Endothelial cell of umbilical vein (primary cell): ENCODE measurements at regions not wholly inside any gene's neighbourhood (a gene's known extent, or its start where the extent isn't known, plus 50 kb on each side); places are given as distances from the start of the nearest gene placed in this dataset.

Experiments
- BruUV-seq: library from RNA; stranded (reverse); fragments of 400-500 nt; replicated peaks from 2 replicates; lab custom pipeline; 2021; lab: Mats Ljungman, UMichigan
- CTCF ChIA-PET: fragments of 300-600, 350-600 bp; sonication (Branson Sonifier 250); formaldehyde crosslinking; loops from one replicate; lab custom pipeline; 2021; ENCODE audit warnings: antibody characterized with exemption, inconsistent platforms; lab: Charles Lee
- POLR2A ChIA-PET: fragments of 300-600, 350-600 bp; sonication (Branson Sonifier 250); formaldehyde crosslinking; loops from one replicate; lab custom pipeline; 2021; ENCODE audit warnings: antibody characterized with exemption, inconsistent platforms; lab: Charles Lee
- DNase-seq: peaks from one replicate; pipeline ENCODE4 v3.0.0-alpha.2; 2011; ENCODE audit warnings: low read depth, low spot score
- FAIRE-seq: peaks from 2 replicates; lab custom pipeline; 2011; peaks lifted over from hg19 to GRCh38; lab: Jason Lieb, UNC
- H2AFZ ChIP-seq: 2 replicates; pipeline ENCODE4 v1.6.0; 2012; ENCODE audit warnings: low read depth, low read length, control low read depth, inconsistent platforms
- H3K27ac ChIP-seq: 2 replicates; pipeline ENCODE4 v1.5.1; 2011; ENCODE audit warnings: low read depth, mild to moderate bottlenecking, control low read depth, low read length, moderate library complexity; ENCODE audit not compliant: insufficient read depth
- H3K27me3 ChIP-seq, 2 experiments: 2 replicates each; pipeline versions ENCODE4 v1.6.0 to v1.6.1; 2011; ENCODE audit warnings: low read length in 2 of 2, mixed read lengths in 1 of 2; ENCODE audit not compliant: control insufficient read depth in 2 of 2, insufficient read depth in 2 of 2
- H3K36me3 ChIP-seq, 2 experiments: 2 replicates in 1 of 2; 3 replicates in 1 of 2; pipeline ENCODE4 v1.5.1; 2011; ENCODE audit warnings: low read length in 2 of 2, mild to moderate bottlenecking in 1 of 2, moderate library complexity in 1 of 2; ENCODE audit not compliant: control insufficient read depth in 2 of 2, insufficient read depth in 2 of 2; ENCODE audit errors: extremely low read depth in 1 of 2
- H3K4me1 ChIP-seq: 3 replicates; pipeline ENCODE4 v1.5.1; 2011; ENCODE audit warnings: mild to moderate bottlenecking, low read length; ENCODE audit not compliant: control insufficient read depth, insufficient read depth; ENCODE audit errors: extremely low read depth
- H3K4me2 ChIP-seq: 2 replicates; pipeline ENCODE4 v1.6.1; 2011; ENCODE audit warnings: low read length, control low read depth, mixed read lengths; ENCODE audit not compliant: insufficient read depth
- H3K4me3 ChIP-seq, 3 experiments: fragments of 200-600 bp in 1 of 3; sonication (generic), shearing (Covaris generic) in 1 of 3; replicated peaks in 1 of 3; 2 replicates each; pipeline ENCODE4 v1.5.1; 2011 to 2016; ENCODE audit warnings: control low read depth in 3 of 3, low read length in 3 of 3, mild to moderate bottlenecking in 2 of 3, inconsistent platforms in 1 of 3, low read depth in 1 of 3, moderate library complexity in 1 of 3; ENCODE audit not compliant: insufficient read depth in 1 of 3
- H3K79me2 ChIP-seq: 2 replicates; pipeline ENCODE4 v1.6.0; 2012; ENCODE audit warnings: low read length, inconsistent platforms; ENCODE audit not compliant: control insufficient read depth, insufficient read depth
- H3K9ac ChIP-seq: replicated peaks from 2 replicates; pipeline ENCODE3; 2011; ENCODE audit warnings: low read length, control low read depth; ENCODE audit not compliant: insufficient read depth; ENCODE audit errors: extremely low read depth
- H3K9me1 ChIP-seq: replicated peaks from 3 replicates; pipeline ENCODE4 v1.6.0; 2011; ENCODE audit warnings: mild to moderate bottlenecking, low read length; ENCODE audit not compliant: control insufficient read depth, insufficient read depth; ENCODE audit errors: extremely low read depth
- H3K9me3 ChIP-seq: replicated peaks from 2 replicates; pipeline ENCODE4 v1.5.1; 2012; ENCODE audit warnings: low read length, inconsistent platforms; ENCODE audit not compliant: control insufficient read depth, insufficient read depth
- H4K20me1 ChIP-seq: replicated peaks from 2 replicates; pipeline ENCODE3; 2011; ENCODE audit warnings: mild to moderate bottlenecking, low read length; ENCODE audit not compliant: control insufficient read depth, insufficient read depth; ENCODE audit errors: extremely low read depth
- EZH2 ChIP-seq: IDR thresholded peaks from 2 replicates; pipeline ENCODE4 v1.6.1; 2012; ENCODE audit warnings: borderline replicate concordance, low read depth, mild to moderate bottlenecking, moderate library complexity, low read length, inconsistent platforms; ENCODE audit not compliant: severe bottlenecking
- FOS ChIP-seq: IDR thresholded peaks from 2 replicates; pipeline ENCODE4 v1.6.1; 2011; ENCODE audit warnings: mild to moderate bottlenecking, low read length, moderate library complexity, borderline replicate concordance; ENCODE audit not compliant: insufficient read depth
- GATA2 ChIP-seq: IDR thresholded peaks from 2 replicates; pipeline ENCODE4 v1.7.0; 2011; ENCODE audit warnings: low read depth, mild to moderate bottlenecking, moderate library complexity, mixed read lengths, low read length; ENCODE audit not compliant: insufficient read length, insufficient read depth
- JUN ChIP-seq: IDR thresholded peaks from 2 replicates; pipeline ENCODE4 v1.6.1; 2011; ENCODE audit warnings: borderline replicate concordance, low read depth; ENCODE audit not compliant: insufficient read length, insufficient read depth
- MAX ChIP-seq: IDR thresholded peaks from 2 replicates; pipeline ENCODE4 v1.6.1; 2011; ENCODE audit not compliant: insufficient read depth, insufficient read length
- MYC ChIP-seq: IDR thresholded peaks from one replicate; pipeline ENCODE4 v1.6.1; 2011; ENCODE audit warnings: mild to moderate bottlenecking, low read depth, low read length
- POLR2A ChIP-seq: IDR thresholded peaks from 2 replicates; pipeline ENCODE4 v1.6.1; 2012; ENCODE audit warnings: low read depth, mild to moderate bottlenecking, control low read depth, low read length
- POLR2AphosphoS5 ChIP-seq: IDR thresholded peaks from 2 replicates; pipeline ENCODE4 v1.6.1; 2012; ENCODE audit warnings: low read depth, mild to moderate bottlenecking, control low read depth, low read length, moderate library complexity; ENCODE audit not compliant: insufficient read depth
- dilution Hi-C: fragments of 300-500 bp; cut with MboI; formaldehyde crosslinking; loops from one replicate; pipeline ENCODE4 v1.15.0; 2019; ENCODE audit warnings: low sequenced_read_pairs; ENCODE audit not compliant: extremely low pct_ligation_motif_present
- intact Hi-C: fragments of 100-400 bp; cut with micrococcal nuclease; formaldehyde crosslinking; loops from one replicate; pipeline ENCODE4 v1.10.0; 2022
- TF ChIP-seq, protein P1 (sequence below), 2 donors: IDR thresholded peaks; 1 replicate in 1 of 2; 2 replicates in 1 of 2; pipeline ENCODE4 v1.5.1; 2011; ENCODE audit warnings: low read length in 2 of 2, mild to moderate bottlenecking in 2 of 2, moderate library complexity in 2 of 2, control low read depth in 1 of 2, inconsistent platforms in 1 of 2, low read depth in 1 of 2; ENCODE audit not compliant: insufficient read depth in 1 of 2; ENCODE audit errors: extremely low read depth in 1 of 2

DNA sequence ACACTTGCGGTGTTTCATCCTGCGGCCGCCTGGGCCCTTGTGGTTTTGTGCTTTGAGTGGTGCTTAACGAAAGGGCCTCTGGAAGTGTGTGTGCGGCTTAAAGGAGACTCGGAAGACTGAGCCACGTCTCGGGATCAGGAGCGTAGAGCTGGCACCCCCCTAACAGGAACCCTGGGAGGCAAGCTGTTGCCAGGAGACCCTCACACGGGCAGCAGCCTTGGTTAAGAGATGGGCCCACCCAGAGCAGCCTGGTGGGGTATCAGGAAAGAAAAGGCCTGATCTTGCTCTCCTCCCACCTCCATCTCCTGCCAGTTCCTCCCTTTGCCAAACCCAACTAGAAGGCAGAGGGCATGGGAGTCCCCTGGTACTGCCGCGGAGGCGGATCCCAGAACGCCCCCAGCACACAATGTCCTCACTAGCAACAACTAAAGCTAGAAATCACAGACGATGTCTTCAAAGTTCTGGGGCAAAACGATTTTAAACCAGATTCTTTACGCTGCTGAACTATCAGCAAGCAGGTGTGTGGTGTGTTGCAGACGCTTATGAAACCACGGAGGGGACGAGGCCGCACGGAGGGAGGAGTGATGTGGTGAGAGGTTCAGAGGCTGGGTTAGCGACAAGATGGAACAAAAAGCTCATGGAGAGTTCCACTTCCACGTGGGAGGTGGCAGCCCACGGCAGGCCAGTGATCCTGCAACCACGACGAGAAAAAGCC is 67.0 kb upstream of the INPP5A start:
- Histone ChIP-seq H4K20me1 (no peaks in the 10 kb centered on the region), H3K4me2 (no peak overlapping the region), H3K79me2 (no peaks in the 10 kb centered on the region), H3K36me3 (no peaks in the 10 kb centered on the region), H3K27me3 (no peaks in the 10 kb centered on the region), H3K9me3 (no peaks in the 10 kb centered on the region), H3K4me1 (no peaks in the 10 kb centered on the region), H3K9ac (no peak overlapping the region), H3K9me1 (no peaks in the 10 kb centered on the region), H3K27ac (no peak overlapping the region), H2AFZ (no peak overlapping the region), H3K4me3 (no peak overlapping the region)
- no TSS peak for BruUV-seq
- DNase-seq (no peak), FAIRE-seq (no peak)
- CTCF ChIA-PET: interaction anchor here (1.4 kb wide), 1 partner anchor 9 kb away, joined by 6 read pairs; no protein-coding TSS in a partner anchor
- no peak for TF ChIP-seq FOS
- no peak for TF ChIP-seq MYC
- POLR2A ChIA-PET: no interaction called here
- dilution Hi-C loops (no loop called here), intact Hi-C loops (no loop called here)

DNA sequence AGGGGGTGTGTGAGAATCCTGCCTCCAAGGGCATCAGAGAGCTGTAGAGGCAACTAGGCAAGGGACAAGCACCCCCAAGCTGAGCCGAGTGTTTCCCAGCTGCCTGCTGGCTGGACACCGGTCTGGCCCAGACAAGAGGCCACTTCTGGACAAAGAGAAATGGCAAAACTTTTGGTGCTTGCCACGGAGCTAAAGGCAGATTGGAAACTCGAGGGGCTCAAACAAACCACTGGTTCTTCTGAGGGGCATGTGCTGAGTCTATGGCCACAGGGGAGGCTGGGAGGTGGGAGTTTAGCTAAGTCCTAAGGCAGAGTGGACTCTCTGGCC is 66.5 kb upstream of the INPP5A start:
- no peaks in the 10 kb centered on the region for H3K79me2 ChIP-seq
- H2AFZ ChIP-seq: no peak overlapping the region
- FAIRE-seq (no peak), DNase-seq (no peak)
- no TSS peak for BruUV-seq
- no peaks in the 10 kb centered on the region for H3K4me1 ChIP-seq
- H3K4me3 ChIP-seq: no peak overlapping the region
- intact Hi-C loops: no loop called here
- H4K20me1 ChIP-seq: no peaks in the 10 kb centered on the region
- no peaks in the 10 kb centered on the region for H3K9me1 ChIP-seq
- dilution Hi-C loops: no loop called here
- no peak overlapping the region for H3K27ac ChIP-seq
- no peak overlapping the region for H3K9ac ChIP-seq
- no peaks in the 10 kb centered on the region for H3K9me3 ChIP-seq
- POLR2A ChIA-PET: no interaction called here
- TF ChIP-seq, protein P1, sequence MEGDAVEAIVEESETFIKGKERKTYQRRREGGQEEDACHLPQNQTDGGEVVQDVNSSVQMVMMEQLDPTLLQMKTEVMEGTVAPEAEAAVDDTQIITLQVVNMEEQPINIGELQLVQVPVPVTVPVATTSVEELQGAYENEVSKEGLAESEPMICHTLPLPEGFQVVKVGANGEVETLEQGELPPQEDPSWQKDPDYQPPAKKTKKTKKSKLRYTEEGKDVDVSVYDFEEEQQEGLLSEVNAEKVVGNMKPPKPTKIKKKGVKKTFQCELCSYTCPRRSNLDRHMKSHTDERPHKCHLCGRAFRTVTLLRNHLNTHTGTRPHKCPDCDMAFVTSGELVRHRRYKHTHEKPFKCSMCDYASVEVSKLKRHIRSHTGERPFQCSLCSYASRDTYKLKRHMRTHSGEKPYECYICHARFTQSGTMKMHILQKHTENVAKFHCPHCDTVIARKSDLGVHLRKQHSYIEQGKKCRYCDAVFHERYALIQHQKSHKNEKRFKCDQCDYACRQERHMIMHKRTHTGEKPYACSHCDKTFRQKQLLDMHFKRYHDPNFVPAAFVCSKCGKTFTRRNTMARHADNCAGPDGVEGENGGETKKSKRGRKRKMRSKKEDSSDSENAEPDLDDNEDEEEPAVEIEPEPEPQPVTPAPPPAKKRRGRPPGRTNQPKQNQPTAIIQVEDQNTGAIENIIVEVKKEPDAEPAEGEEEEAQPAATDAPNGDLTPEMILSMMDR (IDR thresholded peaks at IDR 0.05; ENCODE audit: extremely low read depth in 1 of 2, insufficient read depth in 1 of 2, low read depth in 1 of 2, low read length in 2 of 2): no peak
- TF ChIP-seq FOS: no peak
- TF ChIP-seq EZH2: no peak
- TF ChIP-seq POLR2A: no peak
- TF ChIP-seq GATA2: no peak
- no peak for TF ChIP-seq MYC
- TF ChIP-seq JUN: no peak
- no peak for TF ChIP-seq MAX
- no peak for TF ChIP-seq POLR2AphosphoS5
- H3K4me2 ChIP-seq: no peak overlapping the region
- no peaks in the 10 kb centered on the region for H3K27me3 ChIP-seq
- CTCF ChIA-PET: interaction anchor here (1.4 kb wide), 1 partner anchor 9 kb away, joined by 6 read pairs; no protein-coding TSS in a partner anchor
- no peaks in the 10 kb centered on the region for H3K36me3 ChIP-seq
